ENCODE measurements at regions not wholly inside any gene's neighbourhood (a gene's known extent, or its start where the extent isn't known, plus 50 kb on each side); places are given as distances from the start of the nearest gene placed in this dataset.

GRCh38 chr2:114083717-114084387, 194.0 kb downstream of the ACTR3 start:
- TF ChIP-seq RNF2 (IDR thresholded peaks at IDR 0.05; ENCODE audit: borderline replicate concordance, low read depth), result no peak
- TF ChIP-seq, protein P1, sequence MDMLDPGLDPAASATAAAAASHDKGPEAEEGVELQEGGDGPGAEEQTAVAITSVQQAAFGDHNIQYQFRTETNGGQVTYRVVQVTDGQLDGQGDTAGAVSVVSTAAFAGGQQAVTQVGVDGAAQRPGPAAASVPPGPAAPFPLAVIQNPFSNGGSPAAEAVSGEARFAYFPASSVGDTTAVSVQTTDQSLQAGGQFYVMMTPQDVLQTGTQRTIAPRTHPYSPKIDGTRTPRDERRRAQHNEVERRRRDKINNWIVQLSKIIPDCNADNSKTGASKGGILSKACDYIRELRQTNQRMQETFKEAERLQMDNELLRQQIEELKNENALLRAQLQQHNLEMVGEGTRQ (IDR thresholded peaks at IDR 0.05), result no peak
- no peak for TF ChIP-seq POLR2A (IDR thresholded peaks at IDR 0.05; ENCODE audit: low read length)

Data from A549 (cell line).